ENCODE measurements at regions not wholly inside any gene's neighbourhood (a gene's known extent, or its start where the extent isn't known, plus 50 kb on each side); places are given as distances from the start of the nearest gene placed in this dataset.

DNA sequence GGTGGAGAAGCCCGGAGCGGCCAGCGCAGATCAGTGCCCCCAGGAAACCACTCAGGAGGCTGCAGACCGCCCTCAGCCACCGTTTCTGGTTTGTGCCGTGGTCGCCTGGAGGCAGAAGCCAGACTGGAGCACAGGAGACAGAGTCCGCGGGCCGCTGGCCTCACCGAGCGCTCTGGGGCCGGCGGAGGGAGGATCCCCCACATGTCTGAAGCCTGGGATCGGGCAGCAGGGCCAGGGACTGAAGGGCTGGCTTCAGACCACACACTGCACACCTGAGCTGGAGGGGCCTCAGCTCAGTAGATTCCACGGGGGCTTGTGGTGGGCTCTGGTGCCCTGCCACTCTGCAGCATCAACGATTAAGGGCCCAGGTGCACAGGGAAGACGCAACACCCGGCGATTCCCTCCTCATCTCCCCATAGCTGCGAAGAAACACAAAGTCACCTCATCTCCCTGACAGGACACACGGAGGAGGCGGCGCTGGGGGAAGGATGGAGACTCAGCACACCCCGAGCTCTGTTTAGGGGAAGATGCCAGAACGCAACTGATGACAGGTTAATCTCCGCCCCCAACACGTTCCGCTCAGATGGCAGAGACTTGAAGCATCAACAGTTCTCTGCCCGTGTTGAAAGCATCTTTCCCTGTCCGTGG is 408.1 kb downstream of the GALR1 start:
- no peak overlapping the region for H3K9ac ChIP-seq (ENCODE audit: low read depth, low read length)
- H3K36me3 ChIP-seq (ENCODE audit: control insufficient read depth, insufficient read depth, low read length) = no peaks in the 10 kb centered on the region
- no peaks in the 10 kb centered on the region for H3K9me3 ChIP-seq (ENCODE audit: control insufficient read depth, insufficient read depth, low read length)
- no peak overlapping the region for H3K27ac ChIP-seq (ENCODE audit: low read depth, low read length)
- H3K4me1 ChIP-seq (ENCODE audit: control insufficient read depth, insufficient read depth, low read length) = no peaks in the 10 kb centered on the region
- H3K4me3 ChIP-seq (ENCODE audit: low read depth, low read length) = no peak overlapping the region
- H3K27me3 ChIP-seq (ENCODE audit: control insufficient read depth, insufficient read depth, low read length) = no peaks in the 10 kb centered on the region

DNA sequence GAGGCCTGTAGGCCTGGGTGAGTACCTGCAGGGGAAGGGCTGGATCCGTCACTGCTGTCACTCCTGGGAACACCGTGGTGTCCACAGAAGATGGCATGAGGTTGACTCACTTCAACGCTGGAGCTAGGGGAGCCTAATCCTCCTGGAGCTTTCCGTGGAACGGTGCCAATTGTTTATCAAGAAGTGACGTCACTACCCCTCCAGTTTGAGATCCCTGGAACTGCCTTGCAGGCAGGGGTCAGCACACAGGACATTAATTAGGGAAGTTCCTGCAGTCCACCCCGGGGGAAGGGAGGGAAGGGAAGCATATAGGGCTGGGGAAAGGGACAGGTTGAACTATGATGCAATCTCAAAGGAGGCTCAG is 408.6 kb downstream of the GALR1 start:
- Histone ChIP-seq H3K36me3 (ENCODE audit: control insufficient read depth, insufficient read depth, low read length) (no peaks in the 10 kb centered on the region), H3K4me3 (ENCODE audit: low read depth, low read length) (no peak overlapping the region), H3K27me3 (ENCODE audit: control insufficient read depth, insufficient read depth, low read length) (no peaks in the 10 kb centered on the region), H3K4me1 (ENCODE audit: control insufficient read depth, insufficient read depth, low read length) (no peaks in the 10 kb centered on the region), H3K9ac (ENCODE audit: low read depth, low read length) (no peak overlapping the region), H3K9me3 (ENCODE audit: control insufficient read depth, insufficient read depth, low read length) (no peaks in the 10 kb centered on the region), H3K27ac (ENCODE audit: low read depth, low read length) (no peak overlapping the region)

DNA sequence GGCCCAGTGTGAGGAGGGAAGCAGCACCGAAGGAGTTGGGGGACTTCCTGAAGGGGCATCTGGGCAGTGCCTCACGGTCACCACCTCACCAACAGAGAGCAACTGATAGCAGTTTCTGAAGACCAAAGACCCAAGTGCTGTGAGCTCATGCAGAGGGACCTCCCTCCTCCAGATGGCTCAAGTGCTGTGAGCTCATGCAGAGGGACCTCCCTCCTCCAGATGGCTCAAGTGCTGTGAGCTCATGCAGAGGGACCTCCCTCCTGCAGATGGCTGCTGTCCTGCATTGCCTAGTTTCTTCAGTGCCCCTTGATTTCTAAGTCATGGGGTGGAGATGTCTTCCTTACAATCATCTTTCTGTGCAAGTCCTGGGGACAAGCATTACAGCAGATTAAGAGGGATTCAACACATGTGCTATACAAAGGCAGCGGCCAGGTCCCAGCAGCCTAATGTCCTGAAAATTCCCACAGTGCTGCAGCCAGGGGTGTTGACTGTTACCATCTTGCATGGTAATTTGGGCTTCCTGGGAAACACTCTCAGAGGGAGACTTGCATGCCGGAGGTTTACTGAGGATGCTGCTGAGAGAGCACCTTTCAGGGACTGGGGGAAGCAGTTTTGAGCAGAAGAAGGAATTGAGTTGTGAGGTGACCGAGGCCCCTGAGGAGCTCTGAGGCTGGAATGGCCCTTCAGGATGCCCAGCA is 409.3 kb downstream of the GALR1 start:
- Histone ChIP-seq H3K27ac (ENCODE audit: low read depth, low read length) (no peak overlapping the region), H3K27me3 (ENCODE audit: control insufficient read depth, insufficient read depth, low read length) (no peaks in the 10 kb centered on the region), H3K9me3 (ENCODE audit: control insufficient read depth, insufficient read depth, low read length) (no peaks in the 10 kb centered on the region)

DNA sequence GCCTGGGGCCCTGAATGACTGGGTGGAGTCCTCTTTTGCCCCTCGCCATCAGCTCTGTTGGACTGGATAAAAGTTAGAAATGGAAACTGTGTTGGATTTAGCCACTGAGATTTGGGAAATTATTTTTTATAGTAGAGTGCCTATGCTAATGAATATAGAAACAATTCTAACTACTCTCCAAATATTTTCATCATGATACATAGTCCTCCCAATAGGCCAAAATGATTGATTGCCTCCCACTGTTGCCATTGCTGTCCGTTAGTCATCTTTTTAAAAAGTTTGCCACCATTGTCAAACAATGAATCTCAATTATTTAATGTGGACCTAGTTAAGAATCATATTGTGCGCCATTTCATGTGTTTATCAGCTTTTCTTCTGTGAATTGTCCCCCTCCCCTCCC is 417.0 kb downstream of the GALR1 start:
- no peaks in the 10 kb centered on the region for H3K27me3 ChIP-seq (ENCODE audit: control insufficient read depth, insufficient read depth, low read length)
- H3K9me3 ChIP-seq (ENCODE audit: control insufficient read depth, insufficient read depth, low read length) = no peaks in the 10 kb centered on the region
- no peaks in the 10 kb centered on the region for H3K36me3 ChIP-seq (ENCODE audit: control insufficient read depth, insufficient read depth, low read length)
- peaks cover 6% of the 10 kb centered on the region; the same call in 1 of the 2 replicates for H3K4me1 ChIP-seq (ENCODE audit: control insufficient read depth, insufficient read depth, low read length)
- no peak overlapping the region for H3K9ac ChIP-seq (ENCODE audit: low read depth, low read length)
- no peak overlapping the region for H3K4me3 ChIP-seq (ENCODE audit: low read depth, low read length)
- no peak overlapping the region for H3K27ac ChIP-seq (ENCODE audit: low read depth, low read length)

More for the DNA sequence above, 409.3 kb downstream of the GALR1 start:
- H3K4me1 ChIP-seq (ENCODE audit: control insufficient read depth, insufficient read depth, low read length) = no peaks in the 10 kb centered on the region
- no peak overlapping the region for H3K9ac ChIP-seq (ENCODE audit: low read depth, low read length)
- no peaks in the 10 kb centered on the region for H3K36me3 ChIP-seq (ENCODE audit: control insufficient read depth, insufficient read depth, low read length)
- no peak overlapping the region for H3K4me3 ChIP-seq (ENCODE audit: low read depth, low read length)

DNA sequence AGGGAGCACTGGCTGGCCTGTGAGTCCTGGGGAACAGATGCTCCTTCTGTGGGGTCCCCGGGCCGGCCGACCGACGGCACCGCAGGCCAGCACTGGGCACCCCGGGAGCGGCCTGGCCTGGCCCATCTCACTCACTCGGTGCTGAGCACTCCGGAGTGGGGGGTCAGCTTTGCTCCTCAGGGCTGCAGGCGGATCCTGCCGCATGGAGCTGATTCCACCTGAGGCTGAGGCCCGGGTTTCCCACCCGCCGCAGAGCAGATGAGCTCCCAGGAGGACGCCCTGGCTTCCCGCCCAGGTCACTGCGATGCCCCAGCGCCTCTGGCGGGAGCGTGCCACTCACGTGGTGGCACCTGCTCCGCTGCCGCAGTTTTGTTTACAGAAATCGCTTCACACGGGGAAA is 418.6 kb downstream of the GALR1 start:
- Histone ChIP-seq H3K27me3 (ENCODE audit: control insufficient read depth, insufficient read depth, low read length) (no peaks in the 10 kb centered on the region), H3K9me3 (ENCODE audit: control insufficient read depth, insufficient read depth, low read length) (no peaks in the 10 kb centered on the region), H3K27ac (ENCODE audit: low read depth, low read length) (no peak overlapping the region), H3K9ac (ENCODE audit: low read depth, low read length) (no peak overlapping the region), H3K4me3 (ENCODE audit: low read depth, low read length) (no peak overlapping the region), H3K4me1 (ENCODE audit: control insufficient read depth, insufficient read depth, low read length) (peaks cover 13% of the 10 kb centered on the region), H3K36me3 (ENCODE audit: control insufficient read depth, insufficient read depth, low read length) (no peaks in the 10 kb centered on the region)

DNA sequence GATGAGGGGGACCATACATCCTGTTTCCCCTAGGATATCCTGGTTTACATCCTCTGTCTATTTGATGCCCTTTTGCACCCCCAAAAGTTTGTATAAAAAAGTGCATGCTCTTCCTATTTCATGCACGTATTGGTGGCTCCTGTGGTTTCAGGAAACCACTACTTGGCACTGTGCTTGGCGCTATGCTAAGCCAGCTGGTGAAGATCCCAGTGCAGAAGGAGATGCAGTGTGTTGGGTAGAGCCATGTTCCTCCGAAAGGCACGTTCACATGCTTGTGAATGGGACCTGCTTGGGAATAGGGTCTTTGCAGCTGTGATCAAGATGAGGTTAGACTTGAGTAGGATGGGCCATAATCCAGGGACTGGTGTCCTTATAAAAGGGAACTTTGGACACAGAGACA is 419.7 kb downstream of the GALR1 start:
- Histone ChIP-seq H3K9ac (ENCODE audit: low read depth, low read length) (no peak overlapping the region), H3K9me3 (ENCODE audit: control insufficient read depth, insufficient read depth, low read length) (no peaks in the 10 kb centered on the region), H3K4me1 (ENCODE audit: control insufficient read depth, insufficient read depth, low read length) (peaks cover 13% of the 10 kb centered on the region), H3K36me3 (ENCODE audit: control insufficient read depth, insufficient read depth, low read length) (no peaks in the 10 kb centered on the region), H3K4me3 (ENCODE audit: low read depth, low read length) (no peak overlapping the region), H3K27me3 (ENCODE audit: control insufficient read depth, insufficient read depth, low read length) (no peaks in the 10 kb centered on the region), H3K27ac (ENCODE audit: low read depth, low read length) (no peak overlapping the region)

DNA sequence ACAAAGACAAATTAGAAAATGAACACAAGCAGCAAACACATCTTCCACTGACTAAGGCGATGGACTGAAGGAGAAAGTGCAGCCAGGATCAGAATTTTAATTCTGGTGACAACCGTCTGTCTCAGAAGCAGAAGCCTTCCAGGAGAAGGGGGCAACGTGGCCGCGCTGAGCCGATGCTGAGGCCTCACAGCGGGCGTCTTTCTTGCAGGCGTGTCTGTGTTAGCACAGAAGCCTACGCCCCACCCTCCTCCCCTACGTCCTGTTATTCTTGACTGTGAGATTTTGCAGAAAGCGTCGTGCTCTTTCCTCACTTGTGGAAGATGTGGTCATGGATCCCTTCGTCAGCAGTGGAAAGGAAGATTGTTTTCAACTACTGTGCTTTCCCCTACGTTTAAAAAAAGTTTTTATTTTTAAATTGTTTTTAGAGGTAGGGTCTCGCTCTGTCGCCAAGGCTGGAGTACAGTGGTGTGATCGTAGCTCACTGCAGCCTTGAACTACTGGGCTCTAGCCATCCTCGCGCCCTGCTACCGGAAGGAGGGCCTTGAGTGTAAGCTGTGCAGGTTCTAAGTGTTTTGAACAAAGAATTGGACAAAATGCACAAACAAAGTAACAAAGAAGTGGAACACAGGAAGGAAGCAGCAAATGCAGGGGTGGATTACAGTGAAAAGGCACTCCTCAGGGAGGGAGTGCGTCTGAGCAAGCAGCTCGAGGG is 422.0 kb downstream of the GALR1 start:
- Histone ChIP-seq H3K27me3 (ENCODE audit: control insufficient read depth, insufficient read depth, low read length) (no peaks in the 10 kb centered on the region), H3K36me3 (ENCODE audit: control insufficient read depth, insufficient read depth, low read length) (no peaks in the 10 kb centered on the region), H3K9me3 (ENCODE audit: control insufficient read depth, insufficient read depth, low read length) (no peaks in the 10 kb centered on the region), H3K9ac (ENCODE audit: low read depth, low read length) (no peak overlapping the region), H3K4me3 (ENCODE audit: low read depth, low read length) (no peak overlapping the region), H3K4me1 (ENCODE audit: control insufficient read depth, insufficient read depth, low read length) (peaks cover 10% of the 10 kb centered on the region), H3K27ac (ENCODE audit: low read depth, low read length) (no peak overlapping the region)

DNA sequence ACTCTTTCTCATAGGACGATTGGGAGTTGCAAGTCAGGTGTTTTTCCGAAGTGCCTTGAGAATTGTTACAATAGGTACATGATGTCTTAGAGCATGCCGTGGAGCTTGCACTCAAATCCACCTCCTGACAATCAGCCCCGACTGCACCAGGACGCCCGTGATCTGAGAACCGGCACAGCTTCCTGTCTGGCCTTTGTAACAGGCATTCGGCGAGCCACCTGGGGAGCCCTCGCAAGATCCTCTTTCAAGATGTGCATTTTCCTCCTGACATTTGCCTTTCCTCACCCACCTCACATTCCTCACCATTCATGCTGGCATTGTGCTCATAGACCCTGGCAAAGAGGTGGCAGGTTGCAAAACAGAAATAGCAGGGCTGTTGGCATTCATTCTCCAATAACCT is 427.3 kb downstream of the GALR1 start:
- Histone ChIP-seq H3K4me1 (ENCODE audit: control insufficient read depth, insufficient read depth, low read length) (peaks cover 14% of the 10 kb centered on the region), H3K27me3 (ENCODE audit: control insufficient read depth, insufficient read depth, low read length) (no peaks in the 10 kb centered on the region), H3K4me3 (ENCODE audit: low read depth, low read length) (no peak overlapping the region), H3K9me3 (ENCODE audit: control insufficient read depth, insufficient read depth, low read length) (no peaks in the 10 kb centered on the region), H3K9ac (ENCODE audit: low read depth, low read length) (no peak overlapping the region), H3K36me3 (ENCODE audit: control insufficient read depth, insufficient read depth, low read length) (no peaks in the 10 kb centered on the region), H3K27ac (ENCODE audit: low read depth, low read length) (no peak overlapping the region)

DNA sequence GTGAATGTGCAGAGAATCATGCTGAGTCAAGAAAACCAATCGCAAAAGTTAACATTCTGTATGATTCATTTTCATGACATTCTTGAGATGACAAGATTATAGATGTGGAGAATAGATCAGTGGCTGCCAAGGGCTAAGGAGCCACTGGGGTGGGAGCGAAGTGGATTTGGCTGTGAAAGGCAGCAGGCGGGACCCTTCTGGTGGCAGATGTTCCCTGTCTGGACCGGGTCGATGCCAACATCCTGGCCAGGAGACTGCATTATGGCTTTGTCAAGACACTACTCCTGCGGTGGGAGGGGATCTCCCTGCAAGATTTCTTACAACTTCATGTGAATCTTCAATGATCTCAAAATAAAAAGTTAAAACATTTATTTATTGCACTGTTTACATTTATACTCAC is 427.9 kb downstream of the GALR1 start:
- H3K9me3 ChIP-seq (ENCODE audit: control insufficient read depth, insufficient read depth, low read length) = no peaks in the 10 kb centered on the region

DNA sequence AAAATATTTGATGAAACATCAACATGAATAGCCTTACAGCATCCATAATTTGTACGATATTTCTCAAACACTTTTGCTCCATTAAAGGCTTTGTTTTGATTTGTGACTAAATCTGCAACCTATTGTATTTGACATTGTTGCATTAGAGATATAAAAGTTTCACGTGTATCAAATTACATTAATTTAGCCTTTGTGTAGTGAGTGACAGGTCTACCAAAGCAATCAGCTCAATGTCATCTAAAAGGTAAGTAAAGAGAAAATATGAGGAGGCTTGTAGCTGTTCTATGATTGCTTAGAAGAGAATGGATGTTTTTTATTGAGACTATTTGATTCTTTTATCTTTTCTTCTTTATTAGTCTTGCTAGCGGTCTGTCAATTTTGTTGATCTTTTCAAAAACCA is 430.2 kb downstream of the GALR1 start:
- no peaks in the 10 kb centered on the region for H3K9me3 ChIP-seq (ENCODE audit: control insufficient read depth, insufficient read depth, low read length)
- peaks cover 10% of the 10 kb centered on the region for H3K4me1 ChIP-seq (ENCODE audit: control insufficient read depth, insufficient read depth, low read length)
- no peaks in the 10 kb centered on the region for H3K36me3 ChIP-seq (ENCODE audit: control insufficient read depth, insufficient read depth, low read length)
- no peak overlapping the region for H3K9ac ChIP-seq (ENCODE audit: low read depth, low read length)
- no peak overlapping the region for H3K4me3 ChIP-seq (ENCODE audit: low read depth, low read length)
- no peak overlapping the region for H3K27ac ChIP-seq (ENCODE audit: low read depth, low read length)
- no peaks in the 10 kb centered on the region for H3K27me3 ChIP-seq (ENCODE audit: control insufficient read depth, insufficient read depth, low read length)

More for the DNA sequence above, 427.9 kb downstream of the GALR1 start:
- Histone ChIP-seq H3K9ac (ENCODE audit: low read depth, low read length) (no peak overlapping the region), H3K4me1 (ENCODE audit: control insufficient read depth, insufficient read depth, low read length) (peaks cover 10% of the 10 kb centered on the region), H3K27me3 (ENCODE audit: control insufficient read depth, insufficient read depth, low read length) (no peaks in the 10 kb centered on the region), H3K36me3 (ENCODE audit: control insufficient read depth, insufficient read depth, low read length) (no peaks in the 10 kb centered on the region), H3K4me3 (ENCODE audit: low read depth, low read length) (no peak overlapping the region), H3K27ac (ENCODE audit: low read depth, low read length) (no peak overlapping the region)

DNA sequence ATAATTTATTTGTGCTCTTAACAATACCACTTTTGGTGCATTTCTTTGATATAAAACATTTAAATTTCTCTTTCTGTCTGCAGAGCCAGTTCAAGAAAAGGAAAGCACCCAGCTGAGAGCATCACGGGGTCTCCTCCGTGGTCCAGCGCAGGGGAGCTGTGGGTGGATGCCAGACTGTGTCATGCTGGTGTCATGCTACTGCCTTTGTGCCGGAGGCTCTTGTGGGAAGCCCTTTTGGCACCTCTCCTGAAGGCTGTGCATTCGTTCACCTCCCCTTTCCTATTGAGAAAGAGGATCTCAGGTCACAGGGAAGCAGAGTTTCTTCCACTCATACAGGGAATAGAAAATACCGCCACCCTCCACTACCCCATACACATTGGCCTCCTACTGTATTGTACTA is 450.4 kb downstream of the GALR1 start:
- H3K9ac ChIP-seq (ENCODE audit: low read depth, low read length) = no peak overlapping the region
- no peaks in the 10 kb centered on the region for H3K36me3 ChIP-seq (ENCODE audit: control insufficient read depth, insufficient read depth, low read length)
- no peaks in the 10 kb centered on the region for H3K27me3 ChIP-seq (ENCODE audit: control insufficient read depth, insufficient read depth, low read length)
- H3K4me3 ChIP-seq (ENCODE audit: low read depth, low read length) = no peak overlapping the region
- H3K9me3 ChIP-seq (ENCODE audit: control insufficient read depth, insufficient read depth, low read length) = no peaks in the 10 kb centered on the region
- H3K27ac ChIP-seq (ENCODE audit: low read depth, low read length) = no peak overlapping the region
- H3K4me1 ChIP-seq (ENCODE audit: control insufficient read depth, insufficient read depth, low read length) = no peaks in the 10 kb centered on the region

Data from HUES48 (cell line).